Lower lobe of right lung (tissue), 2 donors: ENCODE measurements at regions not wholly inside any gene's neighbourhood (a gene's known extent, or its start where the extent isn't known, plus 50 kb on each side); places are given as distances from the start of the nearest gene placed in this dataset.
"Not testable (repeated sequence)": the region's sequence is repeated elsewhere in the genome, so short reads cannot be mapped to it uniquely, and the experiment has no call there.

Experiments used
- ATAC-seq, 2 donors: fragments of 200-7000 bp; cut with Tn5 transposase; one replicate each; pipeline ENCODE4 v1.9.1; 2020 to 2022; ENCODE audit warnings: mild to moderate bottlenecking in 2 of 2, moderate library complexity in 2 of 2
- DNase-seq: peaks from one replicate; pipeline ENCODE4 v3.0.0-alpha.2; 2020
- H3K27ac ChIP-seq: fragments of 200-600 bp; one replicate; pipeline ENCODE4 v1.8.0; 2022
- H3K27me3 ChIP-seq: fragments of 200-600 bp; one replicate; pipeline ENCODE4 v1.8.0; 2022; ENCODE audit warnings: low read depth
- H3K36me3 ChIP-seq: fragments of 200-600 bp; one replicate; pipeline ENCODE4 v1.8.0; 2022; ENCODE audit warnings: mild to moderate bottlenecking
- H3K4me1 ChIP-seq: fragments of 200-600 bp; one replicate; pipeline ENCODE4 v1.8.0; 2022
- H3K4me3 ChIP-seq: fragments of 200-600 bp; one replicate; pipeline ENCODE4 v1.8.0; 2022; ENCODE audit warnings: mild to moderate bottlenecking
- H3K9me3 ChIP-seq: fragments of 200-600 bp; one replicate; pipeline ENCODE4 v1.8.0; 2022
- CTCF ChIP-seq: fragments of 200-600 bp; IDR thresholded peaks from one replicate; pipeline ENCODE4 v1.8.0; 2022; ENCODE audit warnings: antibody characterized with exemption, mild to moderate bottlenecking
- intact Hi-C: fragments of 100-400 bp; cut with DNase I; formaldehyde crosslinking; loops from one replicate; pipeline ENCODE4 v1.11.0; 2022
- donor health status: DM: no; HTN: yes; CAD: no; lungs with severe emphysema.

GRCh38 chr17:54177606-54178308, 355.0 kb downstream of the KIF2B start:
- no peaks in the 10 kb centered on the region for H3K4me1 ChIP-seq
- no peaks in the 10 kb centered on the region for H3K27me3 ChIP-seq
- no peaks in the 10 kb centered on the region for H3K36me3 ChIP-seq
- ATAC-seq: no peak
- H3K9me3 ChIP-seq: no peaks in the 10 kb centered on the region
- no peak for TF ChIP-seq CTCF
- DNase-seq: no peak
- no peak overlapping the region for H3K4me3 ChIP-seq
- intact Hi-C loops: no loop called here
- no peak overlapping the region for H3K27ac ChIP-seq

GRCh38 chr17:54180950-54181349, 358.2 kb downstream of the KIF2B start:
- no peak for TF ChIP-seq CTCF
- ATAC-seq: no peak
- H3K4me1 ChIP-seq: no peaks in the 10 kb centered on the region

GRCh38 chr17:54191261-54191660, 368.5 kb downstream of the KIF2B start:
- no peak overlapping the region for H3K27ac ChIP-seq
- DNase-seq: no peak
- H3K9me3 ChIP-seq: no peaks in the 10 kb centered on the region
- no peaks in the 10 kb centered on the region for H3K4me1 ChIP-seq
- ATAC-seq: no peak
- no peak for TF ChIP-seq CTCF
- H3K4me3 ChIP-seq: no peak overlapping the region
- intact Hi-C loops: no loop called here
- no peaks in the 10 kb centered on the region for H3K36me3 ChIP-seq
- no peaks in the 10 kb centered on the region for H3K27me3 ChIP-seq

More at GRCh38 chr17:54180950-54181349, 358.2 kb downstream of the KIF2B start:
- Histone ChIP-seq H3K9me3 (no peaks in the 10 kb centered on the region), H3K27ac (no peak overlapping the region), H3K36me3 (no peaks in the 10 kb centered on the region), H3K27me3 (no peaks in the 10 kb centered on the region), H3K4me3 (no peak overlapping the region)
- no peak for DNase-seq
- intact Hi-C loops: no loop called here

- no peak for TF ChIP-seq CTCF
- Histone ChIP-seq H3K4me3 (no peak overlapping the region), H3K4me1 (no peaks in the 10 kb centered on the region), H3K27ac (no peak overlapping the region), H3K27me3 (no peaks in the 10 kb centered on the region), H3K36me3 (no peaks in the 10 kb centered on the region), H3K9me3 (no peaks in the 10 kb centered on the region)
- no peak for DNase-seq
- ATAC-seq: no peak
- intact Hi-C loops: no loop called here
Measured at GRCh38 chr17:54194268-54194667, 371.5 kb downstream of the KIF2B start.

GRCh38 chr17:54196751-54197150, 374.0 kb downstream of the KIF2B start:
- no peak overlapping the region for H3K4me3 ChIP-seq
- no peak for TF ChIP-seq CTCF
- no peak overlapping the region for H3K27ac ChIP-seq
- no peaks in the 10 kb centered on the region for H3K9me3 ChIP-seq
- no peaks in the 10 kb centered on the region for H3K36me3 ChIP-seq
- no peaks in the 10 kb centered on the region for H3K27me3 ChIP-seq
- ATAC-seq: no peak
- no peak for DNase-seq
- intact Hi-C loops: no loop called here
- no peaks in the 10 kb centered on the region for H3K4me1 ChIP-seq

- H3K27ac ChIP-seq, H3K4me1 ChIP-seq, DNase-seq, H3K27me3 ChIP-seq, H3K4me3 ChIP-seq, ATAC-seq, intact Hi-C loops, H3K36me3 ChIP-seq, H3K9me3 ChIP-seq: not testable (repeated sequence)
Measured at GRCh38 chr17:54201380-54201779, 378.7 kb downstream of the KIF2B start.
